ENCODE measurements at regions not wholly inside any gene's neighbourhood (a gene's known extent, or its start where the extent isn't known, plus 50 kb on each side); places are given as distances from the start of the nearest gene placed in this dataset.

GRCh38 chr2:149652526-149652925 lies 65.0 kb upstream of the MMADHC start (continued):
- no peak for TF ChIP-seq ATF4 (CRISPR knock-in tag; IDR thresholded peaks at IDR 0.05)
- no peak for TF ChIP-seq CC2D1A (IDR thresholded peaks at IDR 0.05)
- TF ChIP-seq, protein P1, sequence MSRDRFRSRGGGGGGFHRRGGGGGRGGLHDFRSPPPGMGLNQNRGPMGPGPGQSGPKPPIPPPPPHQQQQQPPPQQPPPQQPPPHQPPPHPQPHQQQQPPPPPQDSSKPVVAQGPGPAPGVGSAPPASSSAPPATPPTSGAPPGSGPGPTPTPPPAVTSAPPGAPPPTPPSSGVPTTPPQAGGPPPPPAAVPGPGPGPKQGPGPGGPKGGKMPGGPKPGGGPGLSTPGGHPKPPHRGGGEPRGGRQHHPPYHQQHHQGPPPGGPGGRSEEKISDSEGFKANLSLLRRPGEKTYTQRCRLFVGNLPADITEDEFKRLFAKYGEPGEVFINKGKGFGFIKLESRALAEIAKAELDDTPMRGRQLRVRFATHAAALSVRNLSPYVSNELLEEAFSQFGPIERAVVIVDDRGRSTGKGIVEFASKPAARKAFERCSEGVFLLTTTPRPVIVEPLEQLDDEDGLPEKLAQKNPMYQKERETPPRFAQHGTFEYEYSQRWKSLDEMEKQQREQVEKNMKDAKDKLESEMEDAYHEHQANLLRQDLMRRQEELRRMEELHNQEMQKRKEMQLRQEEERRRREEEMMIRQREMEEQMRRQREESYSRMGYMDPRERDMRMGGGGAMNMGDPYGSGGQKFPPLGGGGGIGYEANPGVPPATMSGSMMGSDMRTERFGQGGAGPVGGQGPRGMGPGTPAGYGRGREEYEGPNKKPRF (IDR thresholded peaks at IDR 0.05; ENCODE audit: low read depth, low read length): no peak

- Histone ChIP-seq H3K4me1 (replicated peaks in 1 of 2; ENCODE audit: control insufficient read depth in 2 of 2, insufficient read depth in 2 of 2, low read length in 2 of 2) (no peaks in the 10 kb centered on the region), H2AFZ (ENCODE audit: low read depth, low read length) (no peak overlapping the region), H3K9ac (ENCODE audit: insufficient read depth in 1 of 2, low read depth in 2 of 2, low read length in 2 of 2) (no peak overlapping the region), H3K36me3 (ENCODE audit: control insufficient read depth, insufficient read depth, low read length) (no peaks in the 10 kb centered on the region), H3K79me2 (ENCODE audit: control insufficient read depth, insufficient read depth, low read length) (no peaks in the 10 kb centered on the region), H3K4me3 (no peak overlapping the region), H3K9me1 (ENCODE audit: control insufficient read depth, insufficient read depth, low read length) (no peaks in the 10 kb centered on the region), H3K27ac (ENCODE audit: extremely low read depth, low read depth, low read length) (no peak overlapping the region), H4K20me1 (replicated peaks; ENCODE audit: control insufficient read depth, insufficient read depth, low read length) (no peaks in the 10 kb centered on the region), H3K27me3 (ENCODE audit: control insufficient read depth in 2 of 2, insufficient read depth in 2 of 2, low read length in 2 of 2) (no peaks in the 10 kb centered on the region), H3K9me3 (replicated peaks; ENCODE audit: control insufficient read depth, insufficient read depth, low read depth, low read length) (no peaks in the 10 kb centered on the region), H3K4me2 (ENCODE audit: insufficient read depth, low read length) (no peak overlapping the region)
- WGBS (ENCODE audit: insufficient coverage, low coverage, missing lambda C conversion rate): 0% methylated on average over 6 of the region's 6 CpGs
- no peak for DNase-seq (ENCODE audit: extremely low read depth in 1 of 4, low spot score in 3 of 4)
- in situ Hi-C loops (cut with MboI): no loop called here
- no peak for FAIRE-seq
- ChIA-PET POLR2A (no interaction called here), CTCF (ENCODE audit: low intra/inter-chr PET ratio) (interaction anchor here (0.5 kb wide), 1 partner anchor 60 kb away, joined by 3 read pairs; no protein-coding TSS in a partner anchor)
- intact Hi-C loops (cut with micrococcal nuclease): no loop called here
- ATAC-seq: no peak
- BruUV-seq (replicated peaks): no TSS peak
- TF ChIP-seq MAFG (tag; conservative IDR thresholded peaks at IDR 0.05) (no peak), PCBP1 (IDR thresholded peaks at IDR 0.05; ENCODE audit: low read depth, low read length, poor library complexity, severe bottlenecking) (no peak), E2F3 (CRISPR knock-in tag; IDR thresholded peaks at IDR 0.05) (no peak), RBFOX2 (IDR thresholded peaks at IDR 0.05; ENCODE audit: low read depth, low read length) (no peak), CBFA2T2 (conservative IDR thresholded peaks at IDR 0.05) (no peak), ELF1 (tag; IDR thresholded peaks at IDR 0.05) (no peak), RBM25 (IDR thresholded peaks at IDR 0.05; ENCODE audit: low read depth, low read length, severe bottlenecking) (no peak), FUS (optimal IDR thresholded peaks at IDR 0.05; ENCODE audit: low read depth, low read length) (no peak), ZBTB1 (CRISPR knock-in tag; IDR thresholded peaks at IDR 0.05; ENCODE audit: borderline replicate concordance, low read depth) (no peak), ESRRA (IDR thresholded peaks at IDR 0.05; ENCODE audit: borderline replicate concordance, low read depth) (no peak), STAT5B (CRISPR knock-in tag; IDR thresholded peaks at IDR 0.05) (no peak), ZFPM2 (CRISPR knock-in tag; IDR thresholded peaks at IDR 0.05) (no peak), SAFB (IDR thresholded peaks at IDR 0.05; ENCODE audit: borderline replicate concordance, low read depth, low read length) (no peak), ZNF282 (CRISPR knock-in tag; IDR thresholded peaks at IDR 0.05) (no peak), ZNF507 (tag; conservative IDR thresholded peaks at IDR 0.05) (no peak)
- TF ChIP-seq, protein P2, sequence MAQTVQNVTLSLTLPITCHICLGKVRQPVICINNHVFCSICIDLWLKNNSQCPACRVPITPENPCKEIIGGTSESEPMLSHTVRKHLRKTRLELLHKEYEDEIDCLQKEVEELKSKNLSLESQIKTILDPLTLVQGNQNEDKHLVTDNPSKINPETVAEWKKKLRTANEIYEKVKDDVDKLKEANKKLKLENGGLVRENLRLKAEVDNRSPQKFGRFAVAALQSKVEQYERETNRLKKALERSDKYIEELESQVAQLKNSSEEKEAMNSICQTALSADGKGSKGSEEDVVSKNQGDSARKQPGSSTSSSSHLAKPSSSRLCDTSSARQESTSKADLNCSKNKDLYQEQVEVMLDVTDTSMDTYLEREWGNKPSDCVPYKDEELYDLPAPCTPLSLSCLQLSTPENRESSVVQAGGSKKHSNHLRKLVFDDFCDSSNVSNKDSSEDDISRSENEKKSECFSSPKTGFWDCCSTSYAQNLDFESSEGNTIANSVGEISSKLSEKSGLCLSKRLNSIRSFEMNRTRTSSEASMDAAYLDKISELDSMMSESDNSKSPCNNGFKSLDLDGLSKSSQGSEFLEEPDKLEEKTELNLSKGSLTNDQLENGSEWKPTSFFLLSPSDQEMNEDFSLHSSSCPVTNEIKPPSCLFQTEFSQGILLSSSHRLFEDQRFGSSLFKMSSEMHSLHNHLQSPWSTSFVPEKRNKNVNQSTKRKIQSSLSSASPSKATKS (CRISPR knock-in tag; IDR thresholded peaks at IDR 0.05): no peak
Measured at GRCh38 chr2:149651229-149651628, 63.7 kb upstream of the MMADHC start.

Measured in K562 (cell line).